Panc1 (cell line): ENCODE measurements at regions not wholly inside any gene's neighbourhood (a gene's known extent, or its start where the extent isn't known, plus 50 kb on each side); places are given as distances from the start of the nearest gene placed in this dataset.
A peak's percentile ranks its signal among the peaks of the same experiment; 100 is the strongest.

ENCODE experiments used
- ATAC-seq: fragments of 200-7000 bp; cut with Tn5 transposase; 2 replicates; pipeline ENCODE4 v1.9.1; 2020; ENCODE audit warnings: mild to moderate bottlenecking, moderate library complexity
- BruUV-seq: library from RNA; stranded (reverse); fragments of 400-500 nt; replicated peaks from 2 replicates; lab custom pipeline; 2021; lab: Mats Ljungman, UMichigan
- CTCF ChIA-PET: fragments of 300-600 bp; sonication (Branson Sonifier 250); formaldehyde crosslinking; loops from one replicate; lab custom pipeline; 2022; ENCODE audit warnings: antibody characterized with exemption; lab: Charles Lee
- POLR2A ChIA-PET: fragments of 300-600 bp; sonication (Branson Sonifier 250); formaldehyde crosslinking; loops from one replicate; lab custom pipeline; 2022; ENCODE audit warnings: antibody characterized with exemption; lab: Charles Lee
- DNase-seq: peaks from one replicate; pipeline ENCODE4 v3.0.0-alpha.2; 2010; ENCODE audit warnings: low read depth, low spot score
- H3K27ac ChIP-seq: 2 replicates; pipeline ENCODE4 v1.5.1; 2011; ENCODE audit warnings: mild to moderate bottlenecking, low read length, inconsistent platforms
- H3K27me3 ChIP-seq: fragments of 200-500 bp; sonication (Bioruptor generic); 2 replicates; pipeline ENCODE4 v1.6.0; 2014; ENCODE audit warnings: low read length, inconsistent platforms; ENCODE audit not compliant: control insufficient read depth, insufficient read depth
- H3K36me3 ChIP-seq: fragments of 200-500 bp; sonication (Bioruptor generic); 2 replicates; pipeline ENCODE4 v1.5.1; 2014; ENCODE audit warnings: inconsistent platforms, mild to moderate bottlenecking, low read length, moderate library complexity; ENCODE audit not compliant: control insufficient read depth, insufficient read depth
- H3K4me1 ChIP-seq: 2 replicates; pipeline ENCODE4 v1.5.1; 2011; ENCODE audit warnings: inconsistent platforms, mild to moderate bottlenecking, low read length, moderate library complexity; ENCODE audit not compliant: control insufficient read depth, insufficient read depth
- H3K4me3 ChIP-seq, 2 experiments: 2 replicates each; pipeline ENCODE4 v1.5.1; 2011 to 2012; ENCODE audit warnings: low read depth in 2 of 2, low read length in 2 of 2, mild to moderate bottlenecking in 2 of 2, inconsistent platforms in 1 of 2, moderate library complexity in 1 of 2
- H3K9me3 ChIP-seq: fragments of 200-500 bp; sonication (Bioruptor generic); 2 replicates; pipeline ENCODE4 v1.5.1; 2014; ENCODE audit warnings: low read depth, mild to moderate bottlenecking, inconsistent platforms, low read length, moderate library complexity; ENCODE audit not compliant: control insufficient read depth, insufficient read depth
- POLR2AphosphoS5 ChIP-seq: IDR thresholded peaks from 2 replicates; pipeline ENCODE4 v1.6.1; 2012; ENCODE audit warnings: mild to moderate bottlenecking, low read depth, low read length, moderate library complexity
- SIN3A ChIP-seq: IDR thresholded peaks from 2 replicates; pipeline ENCODE4 v1.6.1; 2012; ENCODE audit warnings: low read depth, mild to moderate bottlenecking, low read length, moderate library complexity, borderline replicate concordance; ENCODE audit not compliant: insufficient read depth
- TCF7L2 ChIP-seq: IDR thresholded peaks from 2 replicates; pipeline ENCODE4 v1.6.1; 2011; ENCODE audit warnings: mild to moderate bottlenecking, low read depth, low read length, inconsistent platforms
- in situ Hi-C: cut with HindIII; loops from 2 replicates; pipeline ENCODE4 v1.10.0; 2016; ENCODE audit warnings: low sequenced_read_pairs, low pct_unique_long_range_greater_than_20kb
- intact Hi-C: fragments of 100-400 bp; cut with micrococcal nuclease; formaldehyde crosslinking; loops from one replicate; pipeline ENCODE4 v1.10.0; 2022; ENCODE audit not compliant: unreplicated experiment
- TF ChIP-seq, protein P1 (sequence below), 2 experiments: IDR thresholded peaks; 2 replicates each; pipeline ENCODE4 v1.6.1; 2011 to 2012; ENCODE audit warnings: low read depth in 2 of 2, control low read depth in 1 of 2, low read length in 1 of 2, mild to moderate bottlenecking in 1 of 2, moderate library complexity in 1 of 2; ENCODE audit not compliant: insufficient read depth in 1 of 2
- TF ChIP-seq, protein P2 (sequence below): fragments of 450-650 bp; IDR thresholded peaks from 2 replicates; pipeline ENCODE4 v1.5.1; 2017; ENCODE audit warnings: mild to moderate bottlenecking

DNA sequence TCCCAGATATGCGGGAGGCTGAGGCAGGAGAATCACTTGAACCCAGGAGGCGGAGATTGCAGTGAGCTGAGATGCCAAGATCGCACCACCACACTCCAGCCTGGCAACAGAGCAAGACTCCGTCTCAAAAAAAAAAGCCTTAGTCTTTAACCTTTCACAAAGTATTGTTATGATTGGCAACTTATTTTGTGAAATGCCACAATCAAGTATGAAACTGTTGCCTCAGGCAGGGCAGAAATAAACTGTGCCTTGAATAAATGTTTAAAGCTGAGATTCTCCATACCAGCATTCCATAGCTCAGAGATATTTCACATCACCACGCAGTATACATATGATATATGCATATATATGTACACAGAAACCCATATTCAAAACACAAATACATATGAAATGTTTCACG lies 120.1 kb upstream of the CCDC28A start:
- no peak overlapping the region for H3K27ac ChIP-seq
- H3K27me3 ChIP-seq: no peaks in the 10 kb centered on the region
- BruUV-seq: no TSS peak
- H3K36me3 ChIP-seq: no peaks in the 10 kb centered on the region
- DNase-seq (no peak), ATAC-seq (no peak)
- peaks cover 26% of the 10 kb centered on the region for H3K4me1 ChIP-seq
- TF ChIP-seq TCF7L2 (no peak), SIN3A (no peak), POLR2AphosphoS5 (no peak)
- TF ChIP-seq, protein P1, sequence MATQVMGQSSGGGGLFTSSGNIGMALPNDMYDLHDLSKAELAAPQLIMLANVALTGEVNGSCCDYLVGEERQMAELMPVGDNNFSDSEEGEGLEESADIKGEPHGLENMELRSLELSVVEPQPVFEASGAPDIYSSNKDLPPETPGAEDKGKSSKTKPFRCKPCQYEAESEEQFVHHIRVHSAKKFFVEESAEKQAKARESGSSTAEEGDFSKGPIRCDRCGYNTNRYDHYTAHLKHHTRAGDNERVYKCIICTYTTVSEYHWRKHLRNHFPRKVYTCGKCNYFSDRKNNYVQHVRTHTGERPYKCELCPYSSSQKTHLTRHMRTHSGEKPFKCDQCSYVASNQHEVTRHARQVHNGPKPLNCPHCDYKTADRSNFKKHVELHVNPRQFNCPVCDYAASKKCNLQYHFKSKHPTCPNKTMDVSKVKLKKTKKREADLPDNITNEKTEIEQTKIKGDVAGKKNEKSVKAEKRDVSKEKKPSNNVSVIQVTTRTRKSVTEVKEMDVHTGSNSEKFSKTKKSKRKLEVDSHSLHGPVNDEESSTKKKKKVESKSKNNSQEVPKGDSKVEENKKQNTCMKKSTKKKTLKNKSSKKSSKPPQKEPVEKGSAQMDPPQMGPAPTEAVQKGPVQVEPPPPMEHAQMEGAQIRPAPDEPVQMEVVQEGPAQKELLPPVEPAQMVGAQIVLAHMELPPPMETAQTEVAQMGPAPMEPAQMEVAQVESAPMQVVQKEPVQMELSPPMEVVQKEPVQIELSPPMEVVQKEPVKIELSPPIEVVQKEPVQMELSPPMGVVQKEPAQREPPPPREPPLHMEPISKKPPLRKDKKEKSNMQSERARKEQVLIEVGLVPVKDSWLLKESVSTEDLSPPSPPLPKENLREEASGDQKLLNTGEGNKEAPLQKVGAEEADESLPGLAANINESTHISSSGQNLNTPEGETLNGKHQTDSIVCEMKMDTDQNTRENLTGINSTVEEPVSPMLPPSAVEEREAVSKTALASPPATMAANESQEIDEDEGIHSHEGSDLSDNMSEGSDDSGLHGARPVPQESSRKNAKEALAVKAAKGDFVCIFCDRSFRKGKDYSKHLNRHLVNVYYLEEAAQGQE (IDR thresholded peaks at IDR 0.05; ENCODE audit: insufficient read depth in 1 of 2, low read depth in 2 of 2, low read length in 1 of 2): no peak
- TF ChIP-seq, protein P2, sequence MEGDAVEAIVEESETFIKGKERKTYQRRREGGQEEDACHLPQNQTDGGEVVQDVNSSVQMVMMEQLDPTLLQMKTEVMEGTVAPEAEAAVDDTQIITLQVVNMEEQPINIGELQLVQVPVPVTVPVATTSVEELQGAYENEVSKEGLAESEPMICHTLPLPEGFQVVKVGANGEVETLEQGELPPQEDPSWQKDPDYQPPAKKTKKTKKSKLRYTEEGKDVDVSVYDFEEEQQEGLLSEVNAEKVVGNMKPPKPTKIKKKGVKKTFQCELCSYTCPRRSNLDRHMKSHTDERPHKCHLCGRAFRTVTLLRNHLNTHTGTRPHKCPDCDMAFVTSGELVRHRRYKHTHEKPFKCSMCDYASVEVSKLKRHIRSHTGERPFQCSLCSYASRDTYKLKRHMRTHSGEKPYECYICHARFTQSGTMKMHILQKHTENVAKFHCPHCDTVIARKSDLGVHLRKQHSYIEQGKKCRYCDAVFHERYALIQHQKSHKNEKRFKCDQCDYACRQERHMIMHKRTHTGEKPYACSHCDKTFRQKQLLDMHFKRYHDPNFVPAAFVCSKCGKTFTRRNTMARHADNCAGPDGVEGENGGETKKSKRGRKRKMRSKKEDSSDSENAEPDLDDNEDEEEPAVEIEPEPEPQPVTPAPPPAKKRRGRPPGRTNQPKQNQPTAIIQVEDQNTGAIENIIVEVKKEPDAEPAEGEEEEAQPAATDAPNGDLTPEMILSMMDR: no peak
- in situ Hi-C loops: no loop called here
- POLR2A ChIA-PET: interaction anchor here (0.5 kb wide), 1 partner anchor 514 kb away, joined by 4 read pairs; no protein-coding TSS in a partner anchor
- no peak overlapping the region for H3K4me3 ChIP-seq
- intact Hi-C loops: no loop called here
- no peaks in the 10 kb centered on the region for H3K9me3 ChIP-seq
- CTCF ChIA-PET: interaction anchor here (0.7 kb wide), 1 partner anchor 62 kb away, joined by 4 read pairs; no protein-coding TSS in a partner anchor

DNA sequence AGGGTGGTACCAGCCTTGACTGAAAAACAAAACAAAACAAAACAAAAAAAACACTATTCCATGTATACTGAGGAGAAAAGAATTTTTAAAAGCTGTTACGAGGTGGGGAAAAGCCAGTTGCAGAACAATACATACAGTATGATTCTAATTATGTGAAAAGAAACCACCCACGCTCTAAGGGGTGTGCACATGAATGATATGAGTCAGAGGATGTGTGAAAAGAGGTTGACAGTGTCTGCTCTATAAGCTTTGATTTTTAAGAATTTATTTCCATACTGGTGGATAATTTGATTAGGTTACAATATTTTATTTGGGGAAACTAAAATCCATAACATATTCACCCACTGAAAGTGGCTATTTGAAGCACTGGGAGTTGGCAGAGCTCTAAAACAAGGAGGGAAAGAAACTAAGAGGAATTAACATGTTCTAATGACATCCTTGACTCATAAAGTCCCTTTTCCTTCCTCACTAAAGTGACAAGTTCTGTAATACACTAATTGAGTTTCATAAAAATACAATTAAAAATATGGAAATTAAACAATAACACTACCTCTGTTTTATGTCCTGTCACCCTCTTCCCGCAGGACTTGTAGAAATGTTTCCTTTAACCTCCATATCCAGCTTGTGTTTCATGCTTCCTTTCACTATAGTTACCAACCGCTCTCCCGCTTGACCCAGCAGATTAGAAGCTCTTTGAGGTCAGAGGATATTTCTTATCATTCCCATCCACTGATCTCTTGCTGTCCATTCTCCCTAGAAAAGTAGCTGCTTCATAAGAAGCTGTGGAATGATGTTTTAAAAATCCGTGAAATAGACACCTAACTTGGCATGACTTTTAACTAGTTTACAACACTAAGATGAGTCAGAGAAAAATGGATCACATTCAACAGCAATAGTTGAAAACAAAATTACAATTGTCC lies 118.6 kb upstream of the CCDC28A start:
- POLR2A ChIA-PET: interaction anchor here (0.5 kb wide), 1 partner anchor 88 kb away, joined by 3 read pairs; no protein-coding TSS in a partner anchor
- H3K9me3 ChIP-seq: no peaks in the 10 kb centered on the region
- peak overlapping the region; percentile 52 for H3K27ac ChIP-seq
- intact Hi-C loops: no loop called here
- no peak for DNase-seq
- TF ChIP-seq, protein P2: no peak
- TF ChIP-seq POLR2AphosphoS5 (no peak), SIN3A (no peak), TCF7L2 (no peak)
- TF ChIP-seq, protein P1 (IDR thresholded peaks at IDR 0.05; ENCODE audit: insufficient read depth in 1 of 2, low read depth in 2 of 2, low read length in 1 of 2): no peak
- CTCF ChIA-PET: no interaction called here
- BruUV-seq: no TSS peak
- no peaks in the 10 kb centered on the region for H3K36me3 ChIP-seq
- peak overlapping the region in 1 of 2 experiments; percentile 14; a peak in 2 of 4 replicates for H3K4me3 ChIP-seq
- H3K4me1 ChIP-seq: peaks cover 26% of the 10 kb centered on the region
- no peaks in the 10 kb centered on the region for H3K27me3 ChIP-seq
- in situ Hi-C loops: no loop called here
- peak; percentile 76 for ATAC-seq
